ENCODE measurements at regions not wholly inside any gene's neighbourhood (a gene's known extent, or its start where the extent isn't known, plus 50 kb on each side); places are given as distances from the start of the nearest gene placed in this dataset.

- H3K4me2 ChIP-seq (ENCODE audit: low read length, poor library complexity, severe bottlenecking): no peak overlapping the region
- H3K36me3 ChIP-seq (ENCODE audit: control insufficient read depth in 1 of 2, insufficient read depth in 2 of 2, low read depth in 1 of 2, low read length in 2 of 2): no peaks in the 10 kb centered on the region
- no peak overlapping the region for H3K4me3 ChIP-seq (ENCODE audit: insufficient read depth in 1 of 2, low read depth in 1 of 2, low read length in 2 of 2)
- no peak overlapping the region for H4K91ac ChIP-seq (ENCODE audit: low read length)
- H3K9ac ChIP-seq (ENCODE audit: low read length): no peak overlapping the region
- no peak overlapping the region for H2BK120ac ChIP-seq (ENCODE audit: low read depth, low read length)
- no peak overlapping the region for H2AK5ac ChIP-seq (ENCODE audit: low read length, severe bottlenecking)
- H4K8ac ChIP-seq (ENCODE audit: low read length): no peak overlapping the region
- H3K9me3 ChIP-seq (ENCODE audit: control insufficient read depth, low read length): no peaks in the 10 kb centered on the region
- no peaks in the 10 kb centered on the region for H3K79me1 ChIP-seq (replicated peaks; ENCODE audit: low read length, poor library complexity, severe bottlenecking)
- H3K14ac ChIP-seq (ENCODE audit: low read length in 2 of 2): no peak overlapping the region
- H3K27me3 ChIP-seq (ENCODE audit: control insufficient read depth in 1 of 2, insufficient read depth in 1 of 2, low read length in 2 of 2): no peaks in the 10 kb centered on the region
- H3K4ac ChIP-seq (ENCODE audit: low read depth in 1 of 2, low read length in 2 of 2): no peak overlapping the region
- H2AFZ ChIP-seq (ENCODE audit: low read depth, low read length): no peak overlapping the region
- H3K4me1 ChIP-seq (ENCODE audit: control insufficient read depth, insufficient read depth, low read depth, low read length): no peaks in the 10 kb centered on the region
- no peak overlapping the region for H3K23ac ChIP-seq (ENCODE audit: low read length in 2 of 2)
- H3K18ac ChIP-seq (ENCODE audit: low read depth in 1 of 2, low read length in 2 of 2): no peak overlapping the region
- no peak overlapping the region for H3K27ac ChIP-seq (ENCODE audit: low read length, poor library complexity, severe bottlenecking)
- DNase-seq: no peak
- no peak overlapping the region for H2BK12ac ChIP-seq (ENCODE audit: low read length in 2 of 2)
- no peak overlapping the region for H2BK15ac ChIP-seq (ENCODE audit: low read depth, poor library complexity, severe bottlenecking)
- no peak overlapping the region for H2BK5ac ChIP-seq (ENCODE audit: low read depth, low read length, poor library complexity, severe bottlenecking)
These were observed 1400.0 kb downstream of the CDY2B start for GRCh38 chrY:16480031-16480430.

DNA sequence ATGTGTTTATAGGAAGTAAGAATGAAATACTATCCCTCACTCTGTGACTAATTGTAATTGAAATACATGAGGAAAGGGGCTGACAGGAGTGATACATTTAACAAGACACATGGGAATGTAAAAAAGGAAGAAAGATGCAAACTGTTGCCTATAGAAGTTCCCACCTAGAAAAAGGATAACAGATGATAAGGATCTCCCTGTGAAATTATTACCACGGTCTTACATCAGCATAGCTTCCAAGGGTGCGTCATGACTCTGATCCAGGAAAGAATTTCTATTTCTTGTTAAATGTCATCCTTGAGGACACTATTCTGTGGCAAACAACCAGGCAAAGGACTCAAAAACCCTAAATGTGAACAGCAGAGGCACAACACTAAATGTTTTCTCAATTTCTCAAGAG lies 1406.0 kb downstream of the CDY2B start:
- DNase-seq: peak; percentile 15
- Histone ChIP-seq H2BK15ac (ENCODE audit: low read depth, poor library complexity, severe bottlenecking) (no peak overlapping the region), H2BK120ac (ENCODE audit: low read depth, low read length) (no peak overlapping the region), H3K79me1 (replicated peaks; ENCODE audit: low read length, poor library complexity, severe bottlenecking) (no peaks in the 10 kb centered on the region), H3K4ac (ENCODE audit: low read depth in 1 of 2, low read length in 2 of 2) (no peak overlapping the region), H3K9me3 (ENCODE audit: control insufficient read depth, low read length) (no peaks in the 10 kb centered on the region), H2AFZ (ENCODE audit: low read depth, low read length) (no peak overlapping the region), H3K36me3 (ENCODE audit: control insufficient read depth in 1 of 2, insufficient read depth in 2 of 2, low read depth in 1 of 2, low read length in 2 of 2) (no peaks in the 10 kb centered on the region), H3K18ac (ENCODE audit: low read depth in 1 of 2, low read length in 2 of 2) (no peak overlapping the region), H2BK12ac (ENCODE audit: low read length in 2 of 2) (no peak overlapping the region), H3K23ac (ENCODE audit: low read length in 2 of 2) (no peak overlapping the region), H3K4me1 (ENCODE audit: control insufficient read depth, insufficient read depth, low read depth, low read length) (no peaks in the 10 kb centered on the region), H3K4me3 (ENCODE audit: insufficient read depth in 1 of 2, low read depth in 1 of 2, low read length in 2 of 2) (no peak overlapping the region), H4K91ac (ENCODE audit: low read length) (no peak overlapping the region), H3K4me2 (ENCODE audit: low read length, poor library complexity, severe bottlenecking) (no peak overlapping the region), H3K27ac (ENCODE audit: low read length, poor library complexity, severe bottlenecking) (no peak overlapping the region), H3K14ac (ENCODE audit: low read length in 2 of 2) (no peak overlapping the region), H3K9ac (ENCODE audit: low read length) (no peak overlapping the region), H3K27me3 (ENCODE audit: control insufficient read depth in 1 of 2, insufficient read depth in 1 of 2, low read length in 2 of 2) (no peaks in the 10 kb centered on the region), H2AK5ac (ENCODE audit: low read length, severe bottlenecking) (no peak overlapping the region), H4K8ac (ENCODE audit: low read length) (no peak overlapping the region), H2BK5ac (ENCODE audit: low read depth, low read length, poor library complexity, severe bottlenecking) (no peak overlapping the region)
- WGBS: 86% methylated on average over 2 of the region's 2 CpGs

DNA sequence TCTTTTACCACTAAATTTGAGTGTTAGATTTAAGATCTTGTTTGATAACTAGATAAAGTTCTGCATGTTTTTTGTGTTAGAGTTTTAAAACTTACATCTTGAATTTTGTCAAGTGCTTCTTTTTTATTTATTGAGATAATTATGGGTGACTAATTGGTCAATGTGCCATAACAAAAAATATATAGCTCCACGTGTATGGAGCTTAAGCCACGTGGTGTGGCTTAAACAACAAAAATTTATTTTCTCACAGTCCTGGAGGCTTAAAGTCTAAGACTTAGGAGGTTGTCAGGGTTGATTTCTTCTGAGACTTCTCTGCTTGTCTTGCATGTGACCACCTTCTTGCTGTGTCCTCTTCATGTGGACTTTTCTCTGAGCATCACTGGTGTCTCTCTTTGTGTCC lies 1425.2 kb downstream of the CDY2B start:
- Histone ChIP-seq H3K23ac (ENCODE audit: low read length in 2 of 2) (no peak overlapping the region), H3K18ac (ENCODE audit: low read depth in 1 of 2, low read length in 2 of 2) (no peak overlapping the region), H3K4ac (ENCODE audit: low read depth in 1 of 2, low read length in 2 of 2) (no peak overlapping the region), H2BK15ac (ENCODE audit: low read depth, poor library complexity, severe bottlenecking) (no peak overlapping the region), H3K9me3 (ENCODE audit: control insufficient read depth, low read length) (no peaks in the 10 kb centered on the region), H4K8ac (ENCODE audit: low read length) (no peak overlapping the region), H4K91ac (ENCODE audit: low read length) (no peak overlapping the region), H2BK5ac (ENCODE audit: low read depth, low read length, poor library complexity, severe bottlenecking) (no peak overlapping the region), H2AK5ac (ENCODE audit: low read length, severe bottlenecking) (no peak overlapping the region), H3K79me1 (replicated peaks; ENCODE audit: low read length, poor library complexity, severe bottlenecking) (no peaks in the 10 kb centered on the region), H3K14ac (ENCODE audit: low read length in 2 of 2) (no peak overlapping the region), H2AFZ (ENCODE audit: low read depth, low read length) (no peak overlapping the region), H2BK12ac (ENCODE audit: low read length in 2 of 2) (no peak overlapping the region), H3K36me3 (ENCODE audit: control insufficient read depth in 1 of 2, insufficient read depth in 2 of 2, low read depth in 1 of 2, low read length in 2 of 2) (no peaks in the 10 kb centered on the region), H3K9ac (ENCODE audit: low read length) (no peak overlapping the region), H3K4me1 (ENCODE audit: control insufficient read depth, insufficient read depth, low read depth, low read length) (no peaks in the 10 kb centered on the region), H3K27me3 (ENCODE audit: control insufficient read depth in 1 of 2, insufficient read depth in 1 of 2, low read length in 2 of 2) (no peaks in the 10 kb centered on the region), H3K4me3 (ENCODE audit: insufficient read depth in 1 of 2, low read depth in 1 of 2, low read length in 2 of 2) (no peak overlapping the region), H2BK120ac (ENCODE audit: low read depth, low read length) (no peak overlapping the region), H3K27ac (ENCODE audit: low read length, poor library complexity, severe bottlenecking) (no peak overlapping the region), H3K4me2 (ENCODE audit: low read length, poor library complexity, severe bottlenecking) (no peak overlapping the region)
- DNase-seq: no peak
- 60% methylated on average over 1 of the region's 2 CpGs for WGBS

DNA sequence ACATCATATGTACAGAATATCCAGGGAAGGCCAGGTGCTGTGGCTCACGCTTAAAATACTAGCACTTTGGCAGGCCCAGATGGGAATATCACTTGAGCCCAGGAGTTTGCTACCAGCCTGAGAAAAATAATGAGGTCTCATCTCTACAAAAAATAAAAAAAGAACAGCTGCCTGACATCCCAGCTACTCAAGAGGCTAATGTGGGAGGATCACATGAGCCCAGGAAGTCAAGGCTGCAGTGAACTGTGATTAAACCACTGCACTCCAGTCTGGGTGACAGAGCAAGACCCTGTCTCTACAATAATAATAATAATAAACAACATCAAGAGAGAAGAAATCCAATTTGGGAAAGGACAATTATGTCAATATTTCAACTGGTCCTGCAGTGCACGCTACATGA lies 1433.9 kb downstream of the CDY2B start:
- no peak overlapping the region for H4K91ac ChIP-seq (ENCODE audit: low read length)
- H3K36me3 ChIP-seq (ENCODE audit: control insufficient read depth in 1 of 2, insufficient read depth in 2 of 2, low read depth in 1 of 2, low read length in 2 of 2): no peaks in the 10 kb centered on the region
- H2BK120ac ChIP-seq (ENCODE audit: low read depth, low read length): no peak overlapping the region
- no peak overlapping the region for H2BK5ac ChIP-seq (ENCODE audit: low read depth, low read length, poor library complexity, severe bottlenecking)
- 92% methylated on average over 1 of the region's 2 CpGs for WGBS
- H3K79me1 ChIP-seq (replicated peaks; ENCODE audit: low read length, poor library complexity, severe bottlenecking): no peaks in the 10 kb centered on the region
- no peak overlapping the region for H3K27ac ChIP-seq (ENCODE audit: low read length, poor library complexity, severe bottlenecking)
- no peak overlapping the region for H4K8ac ChIP-seq (ENCODE audit: low read length)
- no peaks in the 10 kb centered on the region for H3K4me1 ChIP-seq (ENCODE audit: control insufficient read depth, insufficient read depth, low read depth, low read length)
- no peaks in the 10 kb centered on the region for H3K27me3 ChIP-seq (ENCODE audit: control insufficient read depth in 1 of 2, insufficient read depth in 1 of 2, low read length in 2 of 2)
- no peak overlapping the region for H3K4me3 ChIP-seq (ENCODE audit: insufficient read depth in 1 of 2, low read depth in 1 of 2, low read length in 2 of 2)
- DNase-seq: no peak
- H3K4me2 ChIP-seq (ENCODE audit: low read length, poor library complexity, severe bottlenecking): no peak overlapping the region
- H2AFZ ChIP-seq (ENCODE audit: low read depth, low read length): no peak overlapping the region
- no peak overlapping the region for H3K9ac ChIP-seq (ENCODE audit: low read length)
- no peaks in the 10 kb centered on the region for H3K9me3 ChIP-seq (ENCODE audit: control insufficient read depth, low read length)
- no peak overlapping the region for H2BK15ac ChIP-seq (ENCODE audit: low read depth, poor library complexity, severe bottlenecking)
- no peak overlapping the region for H3K14ac ChIP-seq (ENCODE audit: low read length in 2 of 2)
- H3K23ac ChIP-seq (ENCODE audit: low read length in 2 of 2): no peak overlapping the region
- H2AK5ac ChIP-seq (ENCODE audit: low read length, severe bottlenecking): no peak overlapping the region
- no peak overlapping the region for H3K18ac ChIP-seq (ENCODE audit: low read depth in 1 of 2, low read length in 2 of 2)
- no peak overlapping the region for H3K4ac ChIP-seq (ENCODE audit: low read depth in 1 of 2, low read length in 2 of 2)
- H2BK12ac ChIP-seq (ENCODE audit: low read length in 2 of 2): no peak overlapping the region
